Right renal pelvis (tissue), 4 donors: ENCODE measurements at regions not wholly inside any gene's neighbourhood (a gene's known extent, or its start where the extent isn't known, plus 50 kb on each side); places are given as distances from the start of the nearest gene placed in this dataset.

Experiments used
- DNase-seq, 4 donors: peaks; one replicate each; pipeline ENCODE4 v3.0.0-alpha.2; 2013; ENCODE audit warnings: low read depth in 4 of 4, low spot score in 3 of 4, missing footprints in 1 of 4

GRCh38 chr11:116567721-116568242 lies 205.0 kb downstream of the BUD13 start:
- no peak for DNase-seq

GRCh38 chr11:116563712-116564047 lies 209.1 kb downstream of the BUD13 start:
- no peak for DNase-seq

- no peak for DNase-seq
Observed at GRCh38 chr11:116563028-116563711, 209.6 kb downstream of the BUD13 start.

- DNase-seq: no peak
Observed at GRCh38 chr11:116560589-116560988, 212.2 kb downstream of the BUD13 start.

- no peak for DNase-seq
Observed at GRCh38 chr11:116558504-116559211, 214.1 kb downstream of the BUD13 start.

- no peak for DNase-seq
Observed at GRCh38 chr11:116557282-116557681, 215.5 kb downstream of the BUD13 start.

- DNase-seq: no peak
Observed at GRCh38 chr11:116556483-116556882, 216.3 kb downstream of the BUD13 start.

- no peak for DNase-seq
Observed at GRCh38 chr11:116553482-116553881, 219.3 kb downstream of the BUD13 start.

- no peak for DNase-seq
Observed at GRCh38 chr11:116551576-116551975, 221.2 kb downstream of the BUD13 start.

GRCh38 chr11:116548256-116548655 lies 224.5 kb downstream of the BUD13 start:
- DNase-seq: no peak

- no peak for DNase-seq
Observed at GRCh38 chr11:116547571-116547970, 225.2 kb downstream of the BUD13 start.

GRCh38 chr11:116545912-116546311 lies 226.9 kb downstream of the BUD13 start:
- no peak for DNase-seq

GRCh38 chr11:116544721-116545120 lies 228.1 kb downstream of the BUD13 start:
- DNase-seq: no peak

- no peak for DNase-seq
Observed at GRCh38 chr11:116543911-116544475, 228.8 kb downstream of the BUD13 start.

GRCh38 chr11:116543099-116543498 lies 229.7 kb downstream of the BUD13 start:
- DNase-seq: no peak

GRCh38 chr11:116542406-116542805 lies 230.4 kb downstream of the BUD13 start:
- no peak for DNase-seq

- no peak for DNase-seq
Observed at GRCh38 chr11:116541460-116541859, 231.3 kb downstream of the BUD13 start.

GRCh38 chr11:116540645-116541304 lies 232.0 kb downstream of the BUD13 start:
- no peak for DNase-seq

GRCh38 chr11:116539836-116540418 lies 232.9 kb downstream of the BUD13 start:
- DNase-seq: no peak

GRCh38 chr11:116539211-116539610 lies 233.6 kb downstream of the BUD13 start:
- no peak for DNase-seq

GRCh38 chr11:116538677-116539076 lies 234.1 kb downstream of the BUD13 start:
- no peak for DNase-seq
